ENCODE measurements at regions not wholly inside any gene's neighbourhood (a gene's known extent, or its start where the extent isn't known, plus 50 kb on each side); places are given as distances from the start of the nearest gene placed in this dataset.

- DNase-seq (ENCODE audit: low read depth) = peak; percentile 71
Observed at GRCh38 chr12:102702447-102703114, 214.5 kb downstream of the PAH start.

GRCh38 chr12:102696045-102696444, 215.7 kb upstream of the IGF1 start:
- no peak overlapping the region for H3K4me3 ChIP-seq (ENCODE audit: low read depth, low read length)
- TF ChIP-seq CTCF (IDR thresholded peaks at IDR 0.05; ENCODE audit: low read depth, low read length) (no peak), POLR2A (IDR thresholded peaks at IDR 0.05; ENCODE audit: extremely low read depth, insufficient read length) (no peak), MYC (IDR thresholded peaks at IDR 0.05; ENCODE audit: low read depth, low read length) (no peak)
- TF ChIP-seq, protein P1, sequence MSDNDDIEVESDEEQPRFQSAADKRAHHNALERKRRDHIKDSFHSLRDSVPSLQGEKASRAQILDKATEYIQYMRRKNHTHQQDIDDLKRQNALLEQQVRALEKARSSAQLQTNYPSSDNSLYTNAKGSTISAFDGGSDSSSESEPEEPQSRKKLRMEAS (IDR thresholded peaks at IDR 0.05; ENCODE audit: low read depth, low read length) = no peak
- no peak for DNase-seq (ENCODE audit: low read depth)

More at GRCh38 chr12:102702447-102703114, 214.5 kb downstream of the PAH start:
- peak; percentile 86 for TF ChIP-seq CTCF (IDR thresholded peaks at IDR 0.05; ENCODE audit: low read depth, low read length)
- no peak for TF ChIP-seq MYC (IDR thresholded peaks at IDR 0.05; ENCODE audit: low read depth, low read length)
- TF ChIP-seq, protein P1 (IDR thresholded peaks at IDR 0.05; ENCODE audit: low read depth, low read length) = no peak
- no peak for TF ChIP-seq POLR2A (IDR thresholded peaks at IDR 0.05; ENCODE audit: extremely low read depth, insufficient read length)
- H3K4me3 ChIP-seq (ENCODE audit: low read depth, low read length) = no peak overlapping the region

DNA sequence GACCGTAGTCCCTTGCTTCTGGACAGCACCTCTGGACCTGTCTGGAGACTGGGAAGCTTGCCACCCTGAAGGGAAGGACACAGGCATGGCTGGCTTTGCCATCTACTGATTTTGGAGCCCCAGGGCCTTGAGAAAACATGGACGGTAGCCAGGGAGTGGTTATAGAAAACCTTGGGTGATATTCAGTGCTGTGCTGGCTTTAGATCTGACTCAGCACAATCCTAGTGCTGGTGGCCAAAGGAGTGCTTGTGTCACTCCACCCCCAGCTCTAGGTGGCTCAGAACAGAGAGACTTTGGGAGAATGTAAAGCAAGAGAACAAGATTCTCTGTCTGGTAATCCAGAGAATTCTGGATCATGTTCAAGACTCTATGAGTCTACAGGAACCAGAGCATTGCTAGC, 214.5 kb upstream of the IGF1 start:
- no peak for TF ChIP-seq POLR2A (IDR thresholded peaks at IDR 0.05; ENCODE audit: extremely low read depth, insufficient read length)
- no peak for TF ChIP-seq CTCF (IDR thresholded peaks at IDR 0.05; ENCODE audit: low read depth, low read length)
- TF ChIP-seq MYC (IDR thresholded peaks at IDR 0.05; ENCODE audit: low read depth, low read length) = no peak
- TF ChIP-seq, protein P1 (IDR thresholded peaks at IDR 0.05; ENCODE audit: low read depth, low read length) = no peak
- no peak overlapping the region for H3K4me3 ChIP-seq (ENCODE audit: low read depth, low read length)
- no peak for DNase-seq (ENCODE audit: low read depth)

DNA sequence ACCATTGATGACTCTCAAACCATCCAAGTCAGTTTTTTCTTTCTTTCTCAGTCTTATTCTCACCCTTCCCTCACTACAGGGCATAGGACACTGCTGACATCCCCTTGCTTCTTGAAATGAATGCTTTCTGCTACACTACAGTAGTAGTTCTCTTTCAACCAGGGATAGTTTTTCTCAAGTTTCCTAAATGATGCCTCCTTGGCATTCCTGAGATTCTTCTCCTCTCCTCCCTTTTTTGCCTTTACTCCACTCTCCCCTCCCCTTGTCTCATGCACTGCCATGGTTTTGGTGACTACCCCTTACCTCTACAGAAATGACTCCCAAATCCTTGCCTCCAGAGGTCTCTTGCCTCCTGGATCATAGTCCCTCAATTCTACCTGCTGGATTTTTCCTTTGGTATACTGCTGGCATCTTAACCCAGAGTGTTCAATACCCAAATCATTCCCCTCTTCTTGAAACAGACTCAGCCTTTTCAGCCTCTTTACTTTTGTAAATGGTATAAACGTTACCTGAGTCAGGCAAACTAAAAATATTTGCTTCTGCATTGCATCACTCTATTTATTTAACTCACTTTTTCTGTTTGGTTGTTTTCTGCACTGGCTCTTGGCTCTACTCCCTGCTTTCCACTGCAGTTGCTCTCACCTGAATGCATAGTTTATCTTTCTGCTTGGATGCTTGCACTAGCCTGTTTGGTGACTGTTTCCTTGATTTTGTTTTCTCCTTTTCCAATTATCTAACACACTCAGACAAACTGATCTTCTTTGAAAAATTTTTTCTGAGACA, 211.6 kb upstream of the IGF1 start:
- no peak for TF ChIP-seq MYC (IDR thresholded peaks at IDR 0.05; ENCODE audit: low read depth, low read length)
- no peak for TF ChIP-seq CTCF (IDR thresholded peaks at IDR 0.05; ENCODE audit: low read depth, low read length)
- no peak for TF ChIP-seq POLR2A (IDR thresholded peaks at IDR 0.05; ENCODE audit: extremely low read depth, insufficient read length)
- TF ChIP-seq, protein P1 (IDR thresholded peaks at IDR 0.05; ENCODE audit: low read depth, low read length) = no peak
- no peak for DNase-seq (ENCODE audit: low read depth)
- H3K4me3 ChIP-seq (ENCODE audit: low read depth, low read length) = no peak overlapping the region

GRCh38 chr12:102690253-102690652, 209.9 kb upstream of the IGF1 start:
- DNase-seq (ENCODE audit: low read depth) = no peak
- H3K4me3 ChIP-seq (ENCODE audit: low read depth, low read length) = no peak overlapping the region
- TF ChIP-seq, protein P1 (IDR thresholded peaks at IDR 0.05; ENCODE audit: low read depth, low read length) = no peak
- TF ChIP-seq MYC (IDR thresholded peaks at IDR 0.05; ENCODE audit: low read depth, low read length) (no peak), CTCF (IDR thresholded peaks at IDR 0.05; ENCODE audit: low read depth, low read length) (no peak), POLR2A (IDR thresholded peaks at IDR 0.05; ENCODE audit: extremely low read depth, insufficient read length) (no peak)

Data from NB4 (cell line).